Psoas muscle (tissue), 7 donors: ENCODE measurements at regions not wholly inside any gene's neighbourhood (a gene's known extent, or its start where the extent isn't known, plus 50 kb on each side); places are given as distances from the start of the nearest gene placed in this dataset.

Experiments
- ATAC-seq, 4 donors: fragments of 200-7000 bp; cut with Tn5 transposase; one replicate each; pipeline ENCODE4 v1.9.1; 2020; ENCODE audit warnings: moderate library complexity in 3 of 4, mild to moderate bottlenecking in 2 of 4
- DNase-seq, 2 donors: peaks; one replicate each; pipeline ENCODE4 v3.0.0-alpha.2; 2020
- H3K27ac ChIP-seq: fragments of 200-600 bp; one replicate; pipeline ENCODE4 v1.8.0; 2022
- H3K27me3 ChIP-seq, 3 donors: fragments of 200-600 bp in 1 of 3; one replicate each; pipeline versions ENCODE4 v1.6.1 to v1.8.0; 2013 to 2022; ENCODE audit warnings: low read length in 2 of 3, mild to moderate bottlenecking in 2 of 3, moderate library complexity in 1 of 3; ENCODE audit not compliant: insufficient read depth in 3 of 3
- H3K36me3 ChIP-seq, 2 donors: fragments of 200-600 bp in 1 of 2; one replicate each; pipeline versions ENCODE4 v1.6.1 to v1.8.0; 2013 to 2022; ENCODE audit warnings: low read depth in 1 of 2, mild to moderate bottlenecking in 1 of 2, moderate library complexity in 1 of 2; ENCODE audit not compliant: insufficient read depth in 1 of 2
- H3K4me1 ChIP-seq: fragments of 200-600 bp; one replicate; pipeline ENCODE4 v1.8.0; 2022
- H3K4me3 ChIP-seq: fragments of 200-600 bp; one replicate; pipeline ENCODE4 v1.8.0; 2022; ENCODE audit warnings: mild to moderate bottlenecking
- H3K9me3 ChIP-seq: fragments of 200-600 bp; one replicate; pipeline ENCODE4 v1.8.0; 2022
- WGBS, 3 donors: extraction: QIAGEN DNeasy Blood & Tissue Kit; methylation state at CpG; one replicate each; pipeline versions ENCODE4 v1.1.6 to v1.1.7; 2013; 5-methylcytosine and 5-hydroxymethylcytosine counted together
- intact Hi-C, 2 donors: fragments of 100-400 bp; cut with DNase I; formaldehyde crosslinking; loops; one replicate each; pipeline versions ENCODE4 v1.11.0 to v1.14.2; 2022
- TF ChIP-seq, protein P1 (sequence below): fragments of 200-600 bp; IDR thresholded peaks from one replicate; pipeline ENCODE4 v1.8.0; 2022; ENCODE audit warnings: antibody characterized with exemption
- donor health status: healthy with polysubstance abuse.
- donor health status: DM: no; HTN: no; CAD: no; lungs with moderate emphysema.
- donor health status: Bipolar disorder and iron deficiency.
- donor health status: healthy.
- donor health status: DM: yes; HTN: yes; CAD: no.
- donor health status: DM: no; HTN: no; CAD: no.
- donor health status: DM: yes; HTN: yes; CAD: no.

DNA sequence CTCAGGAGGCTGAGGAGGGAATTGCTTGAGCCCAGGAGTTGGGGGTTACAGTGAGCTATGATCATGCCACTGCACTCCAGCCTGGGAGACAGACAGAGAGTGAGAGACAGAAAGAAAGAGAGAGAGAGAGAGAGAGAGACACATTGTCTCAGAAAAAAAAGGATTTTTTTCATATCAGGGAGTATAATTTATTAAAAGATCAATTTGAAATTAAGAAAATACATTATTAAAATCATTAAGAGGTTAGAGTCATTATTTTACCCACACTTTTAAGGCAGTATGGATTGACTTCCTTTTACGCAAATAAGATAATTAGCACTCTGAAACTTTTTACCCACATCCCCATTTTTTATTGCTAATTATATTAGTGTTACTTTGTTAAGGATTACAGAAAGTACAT lies 804.3 kb downstream of the CDH11 start:
- TF ChIP-seq, protein P1, sequence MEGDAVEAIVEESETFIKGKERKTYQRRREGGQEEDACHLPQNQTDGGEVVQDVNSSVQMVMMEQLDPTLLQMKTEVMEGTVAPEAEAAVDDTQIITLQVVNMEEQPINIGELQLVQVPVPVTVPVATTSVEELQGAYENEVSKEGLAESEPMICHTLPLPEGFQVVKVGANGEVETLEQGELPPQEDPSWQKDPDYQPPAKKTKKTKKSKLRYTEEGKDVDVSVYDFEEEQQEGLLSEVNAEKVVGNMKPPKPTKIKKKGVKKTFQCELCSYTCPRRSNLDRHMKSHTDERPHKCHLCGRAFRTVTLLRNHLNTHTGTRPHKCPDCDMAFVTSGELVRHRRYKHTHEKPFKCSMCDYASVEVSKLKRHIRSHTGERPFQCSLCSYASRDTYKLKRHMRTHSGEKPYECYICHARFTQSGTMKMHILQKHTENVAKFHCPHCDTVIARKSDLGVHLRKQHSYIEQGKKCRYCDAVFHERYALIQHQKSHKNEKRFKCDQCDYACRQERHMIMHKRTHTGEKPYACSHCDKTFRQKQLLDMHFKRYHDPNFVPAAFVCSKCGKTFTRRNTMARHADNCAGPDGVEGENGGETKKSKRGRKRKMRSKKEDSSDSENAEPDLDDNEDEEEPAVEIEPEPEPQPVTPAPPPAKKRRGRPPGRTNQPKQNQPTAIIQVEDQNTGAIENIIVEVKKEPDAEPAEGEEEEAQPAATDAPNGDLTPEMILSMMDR = no peak
- intact Hi-C loops = loop anchor here in 1 of 2 donors (10.0 kb wide), 1 partner anchor 63 kb away; no protein-coding TSS in a partner anchor
- Histone ChIP-seq H3K27me3 (no peaks in the 10 kb centered on the region), H3K36me3 (no peaks in the 10 kb centered on the region), H3K4me3 (no peak overlapping the region), H3K9me3 (no peaks in the 10 kb centered on the region), H3K4me1 (no peaks in the 10 kb centered on the region), H3K27ac (no peak overlapping the region)
- WGBS, 3 donors = 89 to 95% (median 91%) methylated on average over 1 of the region's 1 CpG
- DNase-seq (no peak), ATAC-seq (no peak)

DNA sequence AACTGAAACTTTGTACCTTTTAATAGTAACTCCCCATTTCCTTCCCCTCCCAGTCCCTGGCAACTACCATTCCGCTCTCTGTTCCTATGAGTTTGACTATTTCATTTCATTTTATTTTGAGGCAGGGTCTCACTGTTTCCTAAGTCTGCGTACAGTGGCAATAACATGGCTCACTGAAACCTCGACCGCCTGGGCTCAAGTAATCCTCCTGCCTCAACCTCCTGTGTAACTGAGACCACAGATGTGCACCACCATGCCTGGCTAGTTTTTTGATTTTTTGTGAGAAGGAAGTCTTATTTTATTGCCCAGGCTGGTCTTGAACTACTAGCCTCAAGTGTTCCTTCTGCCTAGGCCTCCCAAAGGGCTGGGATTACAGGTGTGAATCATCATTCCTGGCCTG lies 808.1 kb downstream of the CDH11 start:
- TF ChIP-seq, protein P1 = no peak
- intact Hi-C loops = loop anchor here in 1 of 2 donors (10.0 kb wide), 1 partner anchor 59 kb away; no protein-coding TSS in a partner anchor

DNA sequence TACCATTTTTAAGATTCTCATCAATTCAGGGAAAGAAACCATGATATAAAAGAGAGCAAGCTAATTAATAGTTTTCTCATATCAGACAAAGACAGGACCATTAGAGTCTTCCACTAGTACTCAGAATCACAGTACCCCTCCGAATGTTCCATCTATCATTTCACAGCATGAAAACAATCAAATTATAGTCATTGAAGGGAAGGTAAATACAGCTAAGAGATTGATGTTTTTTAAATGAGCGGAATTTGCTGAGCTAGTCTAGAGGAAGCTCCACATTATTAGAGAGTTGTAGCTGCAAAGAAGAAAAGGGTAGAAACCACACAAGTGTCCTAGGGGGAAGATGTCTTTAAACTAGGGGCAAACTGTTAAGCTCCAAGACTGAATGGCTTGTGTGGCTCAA lies 808.9 kb downstream of the CDH11 start:
- Histone ChIP-seq H3K9me3 (peaks cover 7% of the 10 kb centered on the region), H3K4me1 (no peaks in the 10 kb centered on the region), H3K27ac (no peak overlapping the region), H3K27me3 (no peaks in the 10 kb centered on the region), H3K36me3 (no peaks in the 10 kb centered on the region), H3K4me3 (no peak overlapping the region)
- DNase-seq (no peak), ATAC-seq (no peak)
- TF ChIP-seq, protein P1 = no peak
- intact Hi-C loops = loop anchor here in 1 of 2 donors (10.0 kb wide), 1 partner anchor 58 kb away; no protein-coding TSS in a partner anchor
- WGBS, 3 donors = 86 to 91% (median 87%) methylated on average over 2 of the region's 2 CpGs

More for the DNA sequence above, 808.1 kb downstream of the CDH11 start:
- Histone ChIP-seq H3K4me1 (no peaks in the 10 kb centered on the region), H3K36me3 (no peaks in the 10 kb centered on the region), H3K27ac (no peak overlapping the region), H3K27me3 (no peaks in the 10 kb centered on the region), H3K9me3 (peaks cover 7% of the 10 kb centered on the region), H3K4me3 (no peak overlapping the region)
- DNase-seq (no peak), ATAC-seq (no peak)
- 88 to 97% (median 92%) methylated on average over 4 of the region's 4 CpGs for WGBS, 3 donors

DNA sequence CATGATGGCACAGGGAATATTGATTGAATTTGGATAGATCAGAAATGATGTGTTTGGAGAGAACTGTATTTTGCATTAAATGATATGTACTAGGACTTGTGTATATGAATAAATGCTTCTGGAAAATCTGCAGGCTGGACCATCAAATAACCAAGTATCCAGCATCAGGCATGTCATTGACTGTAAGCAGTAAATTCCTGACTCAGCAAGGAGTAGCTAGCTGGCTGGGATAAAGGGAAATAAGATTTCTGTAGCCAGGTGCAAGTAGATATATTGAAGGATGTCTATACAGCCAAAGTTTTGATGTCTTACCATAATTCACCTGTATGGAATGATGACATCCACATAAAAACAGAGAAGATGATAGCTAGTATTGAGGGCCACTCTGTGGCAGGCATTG lies 809.6 kb downstream of the CDH11 start:
- no peak overlapping the region for H3K27ac ChIP-seq
- ATAC-seq (no peak), DNase-seq (no peak)
- H3K9me3 ChIP-seq = peaks cover 7% of the 10 kb centered on the region
- TF ChIP-seq, protein P1 = no peak
- H3K4me1 ChIP-seq = no peaks in the 10 kb centered on the region
- intact Hi-C loops = loop anchor here in 1 of 2 donors (10.0 kb wide), 1 partner anchor 57 kb away; no protein-coding TSS in a partner anchor
- no peak overlapping the region for H3K4me3 ChIP-seq
- H3K36me3 ChIP-seq = no peaks in the 10 kb centered on the region
- no peaks in the 10 kb centered on the region for H3K27me3 ChIP-seq

DNA sequence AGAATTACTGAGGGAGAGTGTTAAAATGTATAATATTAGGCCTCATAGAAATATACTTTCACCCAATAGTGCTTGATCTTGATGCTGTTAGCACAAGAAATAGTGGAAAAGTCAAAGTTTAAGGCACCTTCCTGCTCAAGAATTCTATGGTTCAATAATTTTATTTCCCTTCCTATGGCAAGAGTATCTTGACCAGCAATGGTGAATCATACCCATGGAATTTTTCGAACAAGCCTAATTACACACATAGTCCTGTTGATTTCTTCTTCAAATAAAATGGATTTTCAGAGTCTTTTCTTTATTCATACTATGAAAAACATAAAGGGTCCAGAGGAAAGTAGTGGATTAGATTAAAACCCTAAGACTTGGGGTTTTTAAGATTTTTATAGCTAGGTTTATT lies 810.6 kb downstream of the CDH11 start:
- no peak overlapping the region for H3K4me3 ChIP-seq
- no peaks in the 10 kb centered on the region for H3K27me3 ChIP-seq
- TF ChIP-seq, protein P1 = no peak
- 61 to 82% (median 73%) methylated on average over 1 of the region's 1 CpG for WGBS, 3 donors
- no peak overlapping the region for H3K27ac ChIP-seq
- H3K9me3 ChIP-seq = peaks cover 7% of the 10 kb centered on the region
- DNase-seq (no peak), ATAC-seq (no peak)
- H3K4me1 ChIP-seq = no peaks in the 10 kb centered on the region
- intact Hi-C loops = loop anchor here in 1 of 2 donors (10.0 kb wide), 1 partner anchor 56 kb away; no protein-coding TSS in a partner anchor
- no peaks in the 10 kb centered on the region for H3K36me3 ChIP-seq
